ENCODE measurements at regions not wholly inside any gene's neighbourhood (a gene's known extent, or its start where the extent isn't known, plus 50 kb on each side); places are given as distances from the start of the nearest gene placed in this dataset.

GRCh38 chr6:105836379-105836778 is 249.8 kb upstream of the PRDM1 start:
- no peaks in the 10 kb centered on the region for H3K27me3 ChIP-seq (ENCODE audit: control insufficient read depth, insufficient read depth, low read length)
- DNase-seq (ENCODE audit: low read depth), result no peak
- no peak overlapping the region for H3K4me3 ChIP-seq (ENCODE audit: low read depth, low read length)
- TF ChIP-seq, protein P1, sequence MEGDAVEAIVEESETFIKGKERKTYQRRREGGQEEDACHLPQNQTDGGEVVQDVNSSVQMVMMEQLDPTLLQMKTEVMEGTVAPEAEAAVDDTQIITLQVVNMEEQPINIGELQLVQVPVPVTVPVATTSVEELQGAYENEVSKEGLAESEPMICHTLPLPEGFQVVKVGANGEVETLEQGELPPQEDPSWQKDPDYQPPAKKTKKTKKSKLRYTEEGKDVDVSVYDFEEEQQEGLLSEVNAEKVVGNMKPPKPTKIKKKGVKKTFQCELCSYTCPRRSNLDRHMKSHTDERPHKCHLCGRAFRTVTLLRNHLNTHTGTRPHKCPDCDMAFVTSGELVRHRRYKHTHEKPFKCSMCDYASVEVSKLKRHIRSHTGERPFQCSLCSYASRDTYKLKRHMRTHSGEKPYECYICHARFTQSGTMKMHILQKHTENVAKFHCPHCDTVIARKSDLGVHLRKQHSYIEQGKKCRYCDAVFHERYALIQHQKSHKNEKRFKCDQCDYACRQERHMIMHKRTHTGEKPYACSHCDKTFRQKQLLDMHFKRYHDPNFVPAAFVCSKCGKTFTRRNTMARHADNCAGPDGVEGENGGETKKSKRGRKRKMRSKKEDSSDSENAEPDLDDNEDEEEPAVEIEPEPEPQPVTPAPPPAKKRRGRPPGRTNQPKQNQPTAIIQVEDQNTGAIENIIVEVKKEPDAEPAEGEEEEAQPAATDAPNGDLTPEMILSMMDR (IDR thresholded peaks at IDR 0.05; ENCODE audit: insufficient read depth, low read length, poor library complexity, severe bottlenecking), result no peak
- H3K36me3 ChIP-seq (ENCODE audit: control insufficient read depth, insufficient read depth, low read length), result no peaks in the 10 kb centered on the region

DNA sequence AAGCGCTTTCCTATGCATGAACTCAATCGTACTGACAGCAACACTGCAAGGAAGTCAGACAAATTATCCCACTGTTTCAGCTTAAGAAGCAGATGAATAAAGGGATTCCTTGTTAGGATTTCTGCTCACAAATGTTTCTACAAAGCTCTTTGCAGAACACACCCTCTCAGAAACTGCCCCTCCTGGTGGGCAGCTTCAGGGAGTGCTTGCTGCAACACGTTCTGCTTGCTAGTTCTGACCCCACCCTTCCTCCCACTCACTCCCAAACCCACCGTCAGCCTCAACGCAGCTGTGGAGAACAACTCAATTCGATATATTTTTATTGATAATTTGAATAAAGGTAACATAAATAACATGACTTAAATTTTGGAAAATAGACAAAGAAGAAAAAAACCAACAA is 250.8 kb upstream of the PRDM1 start:
- Histone ChIP-seq H3K36me3 (ENCODE audit: control insufficient read depth, insufficient read depth, low read length) (no peaks in the 10 kb centered on the region), H3K27me3 (ENCODE audit: control insufficient read depth, insufficient read depth, low read length) (no peaks in the 10 kb centered on the region), H3K4me3 (ENCODE audit: low read depth, low read length) (no peak overlapping the region)
- TF ChIP-seq, protein P1 (IDR thresholded peaks at IDR 0.05; ENCODE audit: insufficient read depth, low read length, poor library complexity, severe bottlenecking), result peak; percentile 51
- no peak for DNase-seq (ENCODE audit: low read depth)

DNA sequence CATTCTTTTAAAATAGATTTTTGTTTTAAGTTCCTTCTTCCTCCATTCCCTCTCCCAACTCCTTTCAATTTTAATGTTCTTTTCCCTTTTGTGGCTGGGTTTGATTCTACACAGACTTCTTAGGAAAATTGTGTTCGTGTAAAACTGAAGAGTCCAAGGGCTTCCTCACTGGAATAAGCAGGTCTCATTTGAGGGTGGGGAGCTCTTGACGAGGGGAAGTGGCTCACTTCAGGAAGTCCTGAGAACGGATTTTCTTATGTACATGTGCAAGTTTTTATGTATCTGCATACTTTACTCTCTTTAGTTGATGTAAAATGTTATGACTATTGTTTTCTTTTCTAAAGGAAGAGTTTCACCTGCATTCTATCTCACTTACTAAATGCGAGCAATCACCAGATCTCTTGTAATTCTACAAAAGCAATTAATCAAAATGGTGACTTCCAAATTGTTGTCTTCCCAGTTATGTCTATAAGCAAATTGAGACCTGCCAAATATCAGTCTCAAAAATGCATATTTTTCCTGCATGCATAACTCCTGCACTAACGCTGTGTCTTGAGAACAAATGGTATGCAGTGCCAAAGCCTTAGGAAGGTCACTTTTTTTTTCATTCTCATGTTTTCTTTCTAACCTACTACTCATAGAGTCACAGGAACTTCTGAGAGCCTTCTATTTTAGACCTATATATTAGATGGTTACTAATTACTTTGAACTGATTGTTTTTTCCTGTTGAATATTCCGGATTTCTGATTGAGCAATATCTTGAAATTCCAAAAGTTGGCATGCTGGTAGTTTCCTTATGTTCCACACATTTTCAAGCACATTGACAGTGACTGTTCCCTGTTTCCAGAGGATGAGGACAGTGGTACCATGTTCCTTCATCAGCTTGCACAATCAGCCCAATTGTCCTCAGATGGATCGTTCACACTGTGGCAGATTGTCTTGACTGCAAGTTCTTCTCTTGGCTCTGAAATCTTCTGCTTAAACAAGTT is 251.9 kb upstream of the PRDM1 start:
- DNase-seq (ENCODE audit: low read depth), result no peak
- TF ChIP-seq, protein P1 (IDR thresholded peaks at IDR 0.05; ENCODE audit: insufficient read depth, low read length, poor library complexity, severe bottlenecking), result no peak

GRCh38 chr6:105832313-105832761 is 253.8 kb upstream of the PRDM1 start:
- H3K27me3 ChIP-seq (ENCODE audit: control insufficient read depth, insufficient read depth, low read length), result no peaks in the 10 kb centered on the region
- no peaks in the 10 kb centered on the region for H3K36me3 ChIP-seq (ENCODE audit: control insufficient read depth, insufficient read depth, low read length)
- no peak for DNase-seq (ENCODE audit: low read depth)
- TF ChIP-seq, protein P1 (IDR thresholded peaks at IDR 0.05; ENCODE audit: insufficient read depth, low read length, poor library complexity, severe bottlenecking), result no peak
- no peak overlapping the region for H3K4me3 ChIP-seq (ENCODE audit: low read depth, low read length)

More for the DNA sequence above, 251.9 kb upstream of the PRDM1 start:
- H3K4me3 ChIP-seq (ENCODE audit: low read depth, low read length), result no peak overlapping the region
- H3K27me3 ChIP-seq (ENCODE audit: control insufficient read depth, insufficient read depth, low read length), result no peaks in the 10 kb centered on the region
- H3K36me3 ChIP-seq (ENCODE audit: control insufficient read depth, insufficient read depth, low read length), result no peaks in the 10 kb centered on the region

DNA sequence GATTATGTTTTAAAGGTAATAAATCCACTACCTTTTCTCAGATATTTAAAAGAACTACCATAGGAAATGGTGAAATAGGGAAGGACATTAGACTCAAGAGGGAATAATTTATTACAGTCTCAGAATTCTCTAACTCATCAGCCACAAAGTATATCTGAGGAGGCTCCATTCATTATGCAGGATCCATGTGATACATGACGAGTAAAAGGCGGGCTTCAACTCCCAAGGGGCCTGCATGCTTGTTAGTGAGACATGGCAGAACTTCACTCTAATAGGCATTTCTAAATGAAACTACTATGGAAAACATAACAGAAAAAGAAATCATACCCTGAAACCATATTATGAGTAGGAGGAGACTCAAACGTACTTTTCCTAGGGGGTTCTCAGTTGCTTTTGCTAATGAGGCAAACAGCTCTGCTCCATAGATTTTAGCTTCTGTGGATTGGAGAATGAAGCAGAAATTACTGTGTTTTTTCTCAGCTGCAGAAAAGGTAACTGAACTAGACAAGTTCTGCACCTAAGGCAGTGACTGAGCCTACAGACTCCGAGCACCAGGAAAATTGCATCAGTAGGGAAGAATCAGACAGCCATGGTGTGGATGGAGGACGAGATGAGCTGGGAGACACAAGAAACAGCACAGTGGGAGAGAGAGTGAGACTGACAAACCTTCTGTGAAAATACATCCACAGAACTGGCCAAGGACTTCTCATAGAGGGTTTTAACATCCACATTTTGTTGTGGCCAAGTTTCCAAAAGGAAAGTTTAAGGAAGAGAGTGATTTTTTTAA is 254.6 kb upstream of the PRDM1 start:
- H3K27me3 ChIP-seq (ENCODE audit: control insufficient read depth, insufficient read depth, low read length), result no peaks in the 10 kb centered on the region
- no peak overlapping the region for H3K4me3 ChIP-seq (ENCODE audit: low read depth, low read length)
- DNase-seq (ENCODE audit: low read depth), result no peak
- TF ChIP-seq, protein P1 (IDR thresholded peaks at IDR 0.05; ENCODE audit: insufficient read depth, low read length, poor library complexity, severe bottlenecking), result no peak
- no peaks in the 10 kb centered on the region for H3K36me3 ChIP-seq (ENCODE audit: control insufficient read depth, insufficient read depth, low read length)
